RWPE1 (cell line): ENCODE measurements at regions not wholly inside any gene's neighbourhood (a gene's known extent, or its start where the extent isn't known, plus 50 kb on each side); places are given as distances from the start of the nearest gene placed in this dataset.

ENCODE experiments used
- CTCF ChIA-PET: fragments of 350-600 bp; sonication (Branson Sonifier 250); formaldehyde crosslinking; extraction: SDS; loops from one replicate; lab custom pipeline; 2021; lab: Yijun Ruan, JAX
- POLR2A ChIA-PET: fragments of 400-600 bp; formaldehyde crosslinking; extraction: SDS; loops from one replicate; lab custom pipeline; 2020; ENCODE audit warnings: antibody characterized with exemption; ENCODE audit not compliant: low non-redundant PET; lab: Yijun Ruan, JAX
- DNase-seq: peaks from one replicate; pipeline ENCODE4 v3.0.0; 2012; ENCODE audit warnings: low spot score
- H3K27ac ChIP-seq: fragments of 450-650 bp; 2 replicates; pipeline ENCODE4 v1.5.1; 2017
- CTCF ChIP-seq: fragments of 450-650 bp; conservative IDR thresholded peaks from 2 replicates; pipeline ENCODE4 v1.5.1; 2017; ENCODE audit warnings: low read depth, mild to moderate bottlenecking

GRCh38 chr2:59724746-59725145 is 828.7 kb downstream of the BCL11A start:
- no peak for DNase-seq
- no peak for TF ChIP-seq CTCF
- ChIA-PET POLR2A (no interaction called here), CTCF (interaction anchor here (0.6 kb wide), 1 partner anchor 522 kb away, joined by 3 read pairs; no protein-coding TSS in a partner anchor)
- H3K27ac ChIP-seq, result no peak overlapping the region

- POLR2A ChIA-PET, result no interaction called here
These were observed 833.1 kb downstream of the BCL11A start for GRCh38 chr2:59720296-59720866.

GRCh38 chr2:59713577-59713976 is 839.9 kb downstream of the BCL11A start:
- no peak for TF ChIP-seq CTCF
- ChIA-PET CTCF (interaction anchor here (0.5 kb wide), 1 partner anchor 45 kb away, joined by 3 read pairs; no protein-coding TSS in a partner anchor), POLR2A (no interaction called here)
- no peak overlapping the region for H3K27ac ChIP-seq
- DNase-seq, result no peak

More at GRCh38 chr2:59720296-59720866, 833.1 kb downstream of the BCL11A start:
- no peak overlapping the region for H3K27ac ChIP-seq
- no peak for DNase-seq
- no peak for TF ChIP-seq CTCF
- CTCF ChIA-PET, result interaction anchor here (0.6 kb wide), 1 partner anchor 222 kb away, joined by 3 read pairs; no protein-coding TSS in a partner anchor

- no peak for TF ChIP-seq CTCF
- DNase-seq, result no peak
- ChIA-PET CTCF (interaction anchor here (0.6 kb wide), 1 partner anchor 751 kb away, joined by 3 read pairs; no protein-coding TSS in a partner anchor), POLR2A (no interaction called here)
- H3K27ac ChIP-seq, result no peak overlapping the region
These were observed 842.3 kb downstream of the BCL11A start for GRCh38 chr2:59711121-59711520.

GRCh38 chr2:59706729-59707128 is 846.7 kb downstream of the BCL11A start:
- no peak overlapping the region for H3K27ac ChIP-seq
- ChIA-PET CTCF (no interaction called here), POLR2A (no interaction called here)
- DNase-seq, result no peak
- TF ChIP-seq CTCF, result no peak

- ChIA-PET POLR2A (no interaction called here), CTCF (no interaction called here)
- TF ChIP-seq CTCF, result no peak
- H3K27ac ChIP-seq, result no peak overlapping the region
- DNase-seq, result no peak
These were observed 849.7 kb downstream of the BCL11A start for GRCh38 chr2:59703796-59704195.
